K562 (cell line): ENCODE measurements at regions not wholly inside any gene's neighbourhood (a gene's known extent, or its start where the extent isn't known, plus 50 kb on each side); places are given as distances from the start of the nearest gene placed in this dataset.

Experiments
- ATAC-seq: fragments of 200-7000 bp; cut with Tn5 transposase; 3 replicates; pipeline ENCODE4 v1.9.1; 2020; ENCODE audit warnings: moderate library complexity
- BruUV-seq: library from RNA; stranded (reverse); fragments of 400-500 nt; replicated peaks from 2 replicates; lab custom pipeline; 2021; lab: Mats Ljungman, UMichigan
- CTCF ChIA-PET: fragments of 300-600 bp; formaldehyde crosslinking; extraction: SDS; loops from one replicate; lab custom pipeline; 2021; ENCODE audit warnings: low intra/inter-chr PET ratio; lab: Yijun Ruan, JAX
- POLR2A ChIA-PET: fragments of 300-600, 350-650 bp; sonication (Branson Sonifier 250); formaldehyde crosslinking; extraction: SDS; loops from one replicate; lab custom pipeline; 2021; ENCODE audit warnings: antibody characterized with exemption, inconsistent platforms; lab: Yijun Ruan, JAX
- DNase-seq, 4 experiments: peaks; one replicate each; pipeline versions ENCODE4 v3.0.0 to v3.0.0-alpha.2; 2011 to 2018; ENCODE audit warnings: low spot score in 3 of 4, mixed read lengths in 3 of 4; ENCODE audit errors: extremely low read depth in 1 of 4
- FAIRE-seq: peaks from 2 replicates; lab custom pipeline; 2011; peaks lifted over from hg19 to GRCh38; lab: Jason Lieb, UNC
- H2AFZ ChIP-seq: 2 replicates; pipeline ENCODE4 v1.6.0; 2011; ENCODE audit warnings: low read depth, low read length, control low read depth, inconsistent platforms
- H3K27ac ChIP-seq: fragments of 200-600 bp; 3 replicates; pipeline ENCODE4 v1.8.0; 2011; ENCODE audit warnings: low read depth, mild to moderate bottlenecking, control low read depth, inconsistent platforms, low read length, moderate library complexity, mixed read lengths; ENCODE audit errors: extremely low read depth
- H3K27me3 ChIP-seq, 2 experiments: fragments of 300-600 bp in 1 of 2; 2 replicates in 1 of 2; 3 replicates in 1 of 2; pipeline versions ENCODE4 v1.6.0 to v1.8.0; 2011; ENCODE audit warnings: inconsistent platforms in 2 of 2, low read length in 2 of 2, mild to moderate bottlenecking in 1 of 2, mixed read lengths in 1 of 2, moderate library complexity in 1 of 2; ENCODE audit not compliant: control insufficient read depth in 2 of 2, insufficient read depth in 2 of 2
- H3K36me3 ChIP-seq: fragments of 300-600 bp; 3 replicates; pipeline ENCODE4 v1.8.0; 2011; ENCODE audit warnings: mild to moderate bottlenecking, low read length, inconsistent platforms; ENCODE audit not compliant: control insufficient read depth, insufficient read depth
- H3K4me1 ChIP-seq, 2 experiments: fragments of 200-600 bp in 1 of 2; replicated peaks in 1 of 2; 2 replicates in 1 of 2; 3 replicates in 1 of 2; pipeline versions ENCODE4 v1.5.1 to v1.8.0; 2011; ENCODE audit warnings: inconsistent platforms in 2 of 2, low read length in 2 of 2, mild to moderate bottlenecking in 1 of 2, mixed read lengths in 1 of 2, moderate library complexity in 1 of 2; ENCODE audit not compliant: control insufficient read depth in 2 of 2, insufficient read depth in 2 of 2
- H3K4me2 ChIP-seq: 2 replicates; pipeline ENCODE4 v1.6.1; 2011; ENCODE audit warnings: low read length, control low read depth, inconsistent platforms, mixed read lengths; ENCODE audit not compliant: insufficient read depth
- H3K4me3 ChIP-seq: fragments of 200-600 bp; sonication (generic), shearing (Covaris generic); 2 replicates; pipeline ENCODE4 v1.5.1; 2016; ENCODE audit warnings: control low read depth, inconsistent platforms
- H3K79me2 ChIP-seq: fragments of 200-600 bp; 3 replicates; pipeline ENCODE4 v1.8.0; 2011; ENCODE audit warnings: low read length, inconsistent platforms; ENCODE audit not compliant: control insufficient read depth, insufficient read depth
- H3K9ac ChIP-seq, 2 experiments: 2 replicates each; pipeline versions ENCODE4 v1.6.0 to v1.6.1; 2011; ENCODE audit warnings: low read depth in 2 of 2, low read length in 2 of 2, control low read depth in 1 of 2, inconsistent platforms in 1 of 2, mild to moderate bottlenecking in 1 of 2, mixed read lengths in 1 of 2; ENCODE audit not compliant: insufficient read depth in 1 of 2
- H3K9me1 ChIP-seq: one replicate; pipeline ENCODE4 v1.6.0; 2011; ENCODE audit warnings: inconsistent platforms, mild to moderate bottlenecking, low read length, moderate library complexity; ENCODE audit not compliant: control insufficient read depth, insufficient read depth
- H3K9me3 ChIP-seq: replicated peaks from 2 replicates; pipeline ENCODE4 v1.5.1; 2011; ENCODE audit warnings: low read depth, low read length, inconsistent platforms; ENCODE audit not compliant: control insufficient read depth, insufficient read depth
- H4K20me1 ChIP-seq: replicated peaks from 2 replicates; pipeline ENCODE4 v1.6.1; 2011; ENCODE audit warnings: low read length, inconsistent platforms, mixed read lengths; ENCODE audit not compliant: control insufficient read depth, insufficient read depth
- CAMTA2 ChIP-seq: fragments of 250-450 bp; sonication (Bioruptor Pico); conservative IDR thresholded peaks from 2 replicates; pipeline ENCODE4 v1.5.1; 2022
- ETV1 ChIP-seq: fragments of 450-650 bp; conservative IDR thresholded peaks from 2 replicates; pipeline ENCODE4 v1.6.1; 2016; ENCODE audit warnings: missing genetic modification characterization, control low read depth, low read depth, missing compliant biosample characterization
- FOXM1 ChIP-seq, 2 experiments: fragments of 450-650 bp in 1 of 2; sonication (generic) in 1 of 2; formaldehyde crosslinking in 1 of 2; IDR thresholded peaks; 2 replicates each; pipeline versions ENCODE4 v1.6.1 to v1.9.0; 2017 to 2022; ENCODE audit warnings: low read depth in 2 of 2, mild to moderate bottlenecking in 2 of 2, missing genetic modification reagents in 1 of 2, moderate library complexity in 1 of 2
- GTF2A2 ChIP-seq: IDR thresholded peaks from 2 replicates; pipeline ENCODE4 v1.6.1; 2016; ENCODE audit warnings: mild to moderate bottlenecking, missing genetic modification characterization, missing compliant biosample characterization
- ILF3 ChIP-seq: fragments of 450-650 bp; IDR thresholded peaks from 2 replicates; pipeline ENCODE4 v1.6.1; 2018; ENCODE audit warnings: antibody characterized with exemption, mild to moderate bottlenecking, moderate library complexity, borderline replicate concordance
- LARP7 ChIP-seq: fragments of 450-650 bp; IDR thresholded peaks from 2 replicates; pipeline ENCODE4 v1.6.1; 2016
- NEUROD1 ChIP-seq: fragments of 150-350 bp; IDR thresholded peaks from 2 replicates; pipeline ENCODE4 v1.6.1; 2014; ENCODE audit warnings: borderline replicate concordance, low read length, low read depth; ENCODE audit not compliant: partially characterized antibody
- NFE2 ChIP-seq: IDR thresholded peaks from 2 replicates; pipeline ENCODE4 v1.6.1; 2014; ENCODE audit warnings: antibody characterized with exemption, low read depth
- PATZ1 ChIP-seq: fragments of 250-450 bp; sonication (Bioruptor Pico); IDR thresholded peaks from 2 replicates; pipeline ENCODE4 v1.5.0; 2020; ENCODE audit warnings: mild to moderate bottlenecking, borderline replicate concordance
- PBX2 ChIP-seq, 2 experiments: IDR thresholded peaks in 1 of 2; conservative IDR thresholded peaks in 1 of 2; 2 replicates each; pipeline ENCODE4 v1.6.1; 2016; ENCODE audit warnings: low read depth in 2 of 2, mild to moderate bottlenecking in 1 of 2, missing compliant biosample characterization in 1 of 2, missing genetic modification characterization in 1 of 2, moderate library complexity in 1 of 2
- PPARD ChIP-seq: fragments of 250-450 bp; sonication (Bioruptor Pico); IDR thresholded peaks from 2 replicates; pipeline ENCODE4 v1.8.0; 2022; ENCODE audit warnings: inconsistent platforms, mild to moderate bottlenecking, moderate library complexity
- SMAD4 ChIP-seq: fragments of 250-450 bp; sonication (Bioruptor Pico); conservative IDR thresholded peaks from 2 replicates; pipeline ENCODE4 v1.8.0; 2021; ENCODE audit warnings: inconsistent platforms, mild to moderate bottlenecking, moderate library complexity
- SP2 ChIP-seq: IDR thresholded peaks from 2 replicates; pipeline ENCODE4 v1.6.1; 2011; ENCODE audit warnings: mild to moderate bottlenecking, low read depth, low read length, moderate library complexity; ENCODE audit not compliant: poor library complexity, severe bottlenecking; ENCODE audit errors: extremely low read depth
- STAT5B ChIP-seq: fragments of 250-450 bp; sonication (Bioruptor Pico); IDR thresholded peaks from 2 replicates; pipeline ENCODE4 v1.8.0; 2021; ENCODE audit warnings: mild to moderate bottlenecking, inconsistent platforms
- SUPT5H ChIP-seq: fragments of 450-650 bp; IDR thresholded peaks from 2 replicates; pipeline ENCODE4 v1.6.1; 2016
- XRCC3 ChIP-seq: fragments of 450-650 bp; IDR thresholded peaks from 2 replicates; pipeline ENCODE4 v1.6.1; 2017; ENCODE audit warnings: mild to moderate bottlenecking, moderate library complexity
- XRCC5 ChIP-seq: fragments of 200-400 bp; formaldehyde crosslinking; IDR thresholded peaks from 2 replicates; pipeline ENCODE4 v1.6.1; 2017; ENCODE audit warnings: low read depth, mild to moderate bottlenecking, low read length
- ZNF133 ChIP-seq: fragments of 250-450 bp; sonication (Bioruptor Pico); IDR thresholded peaks from 2 replicates; pipeline ENCODE4 v1.4.0; 2020; ENCODE audit warnings: mild to moderate bottlenecking
- ZNF699 ChIP-seq: fragments of 250-450 bp; sonication (Bioruptor Pico); IDR thresholded peaks from 2 replicates; pipeline ENCODE4 v1.8.0; 2021; ENCODE audit warnings: mild to moderate bottlenecking, moderate library complexity; ENCODE audit not compliant: insufficient replicate concordance
- ZNF764 ChIP-seq: fragments of 250-450 bp; sonication (Bioruptor Pico); IDR thresholded peaks from 2 replicates; pipeline ENCODE4 v1.4.0; 2020; ENCODE audit warnings: low read depth, mild to moderate bottlenecking, moderate library complexity
- WGBS: fragments of 100-300 bp; shearing (Covaris generic); methylation state at CpG from one replicate; pipeline ENCODE4 v1.1.6; 2016; ENCODE audit warnings: low coverage, mixed read lengths; ENCODE audit not compliant: insufficient coverage; ENCODE audit errors: missing lambda C conversion rate; 5-methylcytosine and 5-hydroxymethylcytosine counted together
- in situ Hi-C: fragments of 300-500 bp; cut with MboI; formaldehyde crosslinking; loops from 4 replicates; pipeline ENCODE4 v1.15.0; 2018; ENCODE audit warnings: inconsistent platforms, mixed read lengths
- intact Hi-C: fragments of 100-400 bp; cut with micrococcal nuclease; formaldehyde crosslinking; loops from 2 replicates; pipeline ENCODE4 v1.14.2; 2022

GRCh38 chr13:76421011-76421410 is 465.2 kb downstream of the KCTD12 start (continued):
- TF ChIP-seq PATZ1 (CRISPR knock-in tag) (no peak), STAT5B (CRISPR knock-in tag) (no peak), ETV1 (no peak), NEUROD1 (no peak), ILF3 (no peak)

GRCh38 chr13:76418404-76418803 is 467.8 kb downstream of the KCTD12 start:
- Histone ChIP-seq H3K9me1 (no peaks in the 10 kb centered on the region), H3K36me3 (no peaks in the 10 kb centered on the region), H3K4me3 (no peak overlapping the region), H2AFZ (no peak overlapping the region), H4K20me1 (no peaks in the 10 kb centered on the region), H3K4me1 (no peaks in the 10 kb centered on the region), H3K27me3 (no peaks in the 10 kb centered on the region), H3K9me3 (no peaks in the 10 kb centered on the region), H3K9ac (no peak overlapping the region), H3K79me2 (no peaks in the 10 kb centered on the region), H3K27ac (no peak overlapping the region), H3K4me2 (no peak overlapping the region)
- intact Hi-C loops (no loop called here), in situ Hi-C loops (no loop called here)
- ChIA-PET CTCF (no interaction called here), POLR2A (no interaction called here)
- BruUV-seq = no TSS peak
- FAIRE-seq (no peak), ATAC-seq (no peak), DNase-seq (no peak)
- no CpG with 5 or more reads among the region's 2 CpGs for WGBS
- no peak for TF ChIP-seq GTF2A2
- TF ChIP-seq XRCC5 = no peak
- no peak for TF ChIP-seq SMAD4 (CRISPR knock-in tag)
- no peak for TF ChIP-seq ZNF764 (CRISPR knock-in tag)
- no peak for TF ChIP-seq XRCC3
- TF ChIP-seq SUPT5H = no peak
- no peak for TF ChIP-seq SP2
- TF ChIP-seq NFE2 = no peak
- TF ChIP-seq PBX2 (CRISPR knock-in tag; IDR thresholded peaks at IDR 0.05; ENCODE audit: low read depth) = no peak
- no peak for TF ChIP-seq PBX2 (tag; conservative IDR thresholded peaks at IDR 0.05; ENCODE audit: low read depth)
- TF ChIP-seq LARP7 = no peak
- no peak for TF ChIP-seq ZNF133 (CRISPR knock-in tag)
- no peak for TF ChIP-seq FOXM1 (IDR thresholded peaks at IDR 0.05; ENCODE audit: low read depth)
- TF ChIP-seq FOXM1 (CRISPR knock-in tag; IDR thresholded peaks at IDR 0.05; ENCODE audit: low read depth) = no peak
- TF ChIP-seq CAMTA2 = no peak
- TF ChIP-seq PPARD (CRISPR knock-in tag) = no peak
- no peak for TF ChIP-seq ZNF699 (CRISPR knock-in tag)
